GM19193 (cell line): ENCODE measurements at regions not wholly inside any gene's neighbourhood (a gene's known extent, or its start where the extent isn't known, plus 50 kb on each side); places are given as distances from the start of the nearest gene placed in this dataset.

Experiments used
- POLR2A ChIP-seq: IDR thresholded peaks from 4 replicates; pipeline ENCODE4 v1.6.1; 2011; ENCODE audit not compliant: insufficient read depth, insufficient read length; ENCODE audit errors: extremely low read depth

- no peak for TF ChIP-seq POLR2A
Measured at GRCh38 chr16:86794216-86794864, 216.0 kb downstream of the FOXL1 start.

GRCh38 chr16:86797700-86798099 is 219.4 kb downstream of the FOXL1 start:
- no peak for TF ChIP-seq POLR2A

DNA sequence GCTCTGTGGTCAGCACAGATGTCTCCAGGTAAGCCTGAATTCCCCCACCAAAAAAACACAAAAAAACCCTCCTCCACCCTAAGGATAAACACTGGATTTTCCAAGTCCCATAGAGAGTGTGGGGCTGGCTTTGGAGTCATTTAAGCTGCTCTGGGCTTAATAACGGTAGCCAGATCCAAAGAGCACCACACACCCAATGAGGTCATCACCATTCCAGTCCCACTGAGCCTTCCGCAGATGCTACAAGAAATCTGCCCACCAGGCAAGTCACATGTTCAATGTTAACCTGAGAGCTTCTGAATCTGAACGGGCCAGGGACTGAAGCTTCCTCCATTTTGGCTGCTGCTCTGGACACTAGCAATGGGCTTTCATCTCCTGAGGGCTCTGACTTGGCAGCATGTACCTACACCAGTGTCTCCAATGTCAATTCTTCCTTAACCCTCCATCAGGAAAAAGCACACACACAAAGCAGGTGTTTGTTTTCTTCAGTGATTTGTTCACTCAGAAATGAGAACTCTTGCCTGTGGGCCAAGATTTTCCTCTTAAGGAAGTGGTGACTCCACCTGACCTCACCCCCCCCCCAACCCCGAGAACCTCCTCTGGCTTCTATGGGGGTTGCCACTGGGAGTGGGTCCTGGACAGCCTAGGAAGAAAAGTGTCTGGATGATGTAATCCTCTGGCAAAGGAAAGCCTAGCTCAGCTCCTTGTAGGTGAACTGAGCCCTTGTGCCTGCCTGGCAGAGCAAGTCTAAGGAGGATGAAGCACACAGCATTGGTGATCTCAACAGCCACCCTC is 220.1 kb downstream of the FOXL1 start:
- no peak for TF ChIP-seq POLR2A

- TF ChIP-seq POLR2A, result no peak
Measured at GRCh38 chr16:86799367-86799766, 221.0 kb downstream of the FOXL1 start.

- no peak for TF ChIP-seq POLR2A
Measured at GRCh38 chr16:86800894-86801293, 222.5 kb downstream of the FOXL1 start.

DNA sequence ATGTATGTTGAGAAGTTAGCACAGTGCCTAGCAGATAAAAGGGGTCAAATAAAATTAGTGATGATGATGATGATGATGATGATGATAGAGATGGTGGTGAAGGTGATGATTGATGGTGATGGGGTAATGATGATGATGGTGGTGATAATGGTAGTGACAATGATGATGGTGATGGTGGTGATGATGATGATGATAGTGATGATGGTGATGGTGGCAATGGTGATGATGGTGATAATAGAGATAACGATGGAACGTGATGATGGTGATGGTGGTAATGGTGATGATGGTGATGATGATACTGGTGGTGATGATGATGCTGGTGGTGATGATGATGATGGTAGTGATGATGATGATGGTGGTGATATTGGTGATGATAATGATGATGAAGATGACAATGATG is 223.7 kb downstream of the FOXL1 start:
- TF ChIP-seq POLR2A, result no peak

- no peak for TF ChIP-seq POLR2A
Measured at GRCh38 chr16:86805188-86805587, 226.8 kb downstream of the FOXL1 start.

- TF ChIP-seq POLR2A, result no peak
Measured at GRCh38 chr16:86806181-86806837, 228.0 kb downstream of the FOXL1 start.

DNA sequence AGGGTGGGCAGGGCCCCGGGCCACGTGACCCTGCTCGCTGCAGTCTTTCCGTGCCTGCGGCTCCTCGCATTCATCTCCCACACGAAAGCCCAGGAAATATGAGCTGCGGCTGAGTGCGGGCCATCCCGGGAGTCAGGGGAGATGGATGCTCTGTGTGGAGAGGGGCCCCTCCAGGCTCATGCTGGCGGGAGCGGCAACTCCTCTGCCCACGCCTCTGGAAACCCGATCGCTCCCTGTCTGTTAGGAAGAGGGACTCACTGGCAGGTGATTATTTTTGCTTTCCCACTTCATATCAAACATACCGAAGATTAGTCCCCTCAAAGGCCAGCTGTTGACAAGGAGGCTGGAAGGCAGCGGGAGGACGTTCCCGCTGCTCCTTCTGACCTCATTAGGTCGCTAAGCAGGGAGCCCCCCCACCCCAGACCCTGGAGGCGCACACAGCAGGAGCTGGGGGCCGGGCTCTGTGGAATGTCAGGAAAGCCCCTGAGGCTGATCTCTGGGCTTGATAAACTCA is 228.5 kb downstream of the FOXL1 start:
- no peak for TF ChIP-seq POLR2A

GRCh38 chr16:86808863-86809444 is 230.6 kb downstream of the FOXL1 start:
- TF ChIP-seq POLR2A, result no peak

DNA sequence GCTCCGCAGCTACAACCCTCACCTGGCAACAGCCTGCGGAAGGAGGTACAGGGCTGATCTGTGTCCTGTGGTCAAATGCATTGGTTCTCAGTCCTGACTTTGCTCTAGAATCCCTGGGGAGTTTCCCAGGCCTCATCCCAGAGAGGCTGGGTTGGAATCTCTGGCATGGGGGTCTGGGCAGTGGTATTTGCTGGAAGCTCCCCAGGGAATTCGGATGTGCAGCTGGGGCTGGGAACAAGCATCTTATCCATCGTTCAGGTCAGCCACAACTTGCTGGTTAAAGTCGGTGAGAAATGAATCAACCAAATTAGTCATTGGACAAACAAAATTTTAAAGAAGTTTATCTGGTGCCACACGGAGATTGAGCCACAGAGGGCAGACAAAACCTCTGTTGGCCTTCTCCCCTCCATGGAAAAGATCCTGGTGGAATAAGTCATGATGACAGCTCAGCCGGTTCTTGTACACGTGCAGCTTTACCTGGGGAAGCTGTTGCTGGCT is 231.2 kb downstream of the FOXL1 start:
- TF ChIP-seq POLR2A, result no peak

DNA sequence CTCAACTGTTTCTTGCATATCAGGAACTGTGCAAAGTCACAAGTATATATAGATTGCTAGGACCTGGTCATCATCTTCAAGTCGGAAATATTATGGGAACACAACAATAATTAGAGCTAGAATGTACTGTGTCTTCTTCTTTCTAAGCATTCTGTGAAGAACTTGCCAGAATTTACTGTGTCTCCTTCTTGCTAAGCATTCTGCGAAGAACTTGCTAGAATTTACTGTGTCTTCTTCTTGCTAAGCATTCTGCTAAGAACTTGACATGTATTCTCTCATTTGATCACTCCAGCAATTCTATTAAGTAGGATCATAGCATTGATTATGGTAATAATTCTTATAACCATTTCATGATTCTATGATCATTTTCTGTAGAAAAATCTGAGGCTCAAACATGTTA is 231.7 kb downstream of the FOXL1 start:
- no peak for TF ChIP-seq POLR2A

GRCh38 chr16:86812363-86812970 is 234.1 kb downstream of the FOXL1 start:
- TF ChIP-seq POLR2A, result no peak

- TF ChIP-seq POLR2A, result no peak
Measured at GRCh38 chr16:86814256-86814655, 235.9 kb downstream of the FOXL1 start.
